HG03045 (cell line): ENCODE measurements at regions not wholly inside any gene's neighbourhood (a gene's known extent, or its start where the extent isn't known, plus 50 kb on each side); places are given as distances from the start of the nearest gene placed in this dataset.

Experiments
- ATAC-seq: cut with Tn5 transposase; IDR thresholded peaks from one replicate; pipeline ENCODE4 v1.9.1; 2021; ENCODE audit warnings: mild to moderate bottlenecking, moderate library complexity; ENCODE audit not compliant: unreplicated experiment

DNA sequence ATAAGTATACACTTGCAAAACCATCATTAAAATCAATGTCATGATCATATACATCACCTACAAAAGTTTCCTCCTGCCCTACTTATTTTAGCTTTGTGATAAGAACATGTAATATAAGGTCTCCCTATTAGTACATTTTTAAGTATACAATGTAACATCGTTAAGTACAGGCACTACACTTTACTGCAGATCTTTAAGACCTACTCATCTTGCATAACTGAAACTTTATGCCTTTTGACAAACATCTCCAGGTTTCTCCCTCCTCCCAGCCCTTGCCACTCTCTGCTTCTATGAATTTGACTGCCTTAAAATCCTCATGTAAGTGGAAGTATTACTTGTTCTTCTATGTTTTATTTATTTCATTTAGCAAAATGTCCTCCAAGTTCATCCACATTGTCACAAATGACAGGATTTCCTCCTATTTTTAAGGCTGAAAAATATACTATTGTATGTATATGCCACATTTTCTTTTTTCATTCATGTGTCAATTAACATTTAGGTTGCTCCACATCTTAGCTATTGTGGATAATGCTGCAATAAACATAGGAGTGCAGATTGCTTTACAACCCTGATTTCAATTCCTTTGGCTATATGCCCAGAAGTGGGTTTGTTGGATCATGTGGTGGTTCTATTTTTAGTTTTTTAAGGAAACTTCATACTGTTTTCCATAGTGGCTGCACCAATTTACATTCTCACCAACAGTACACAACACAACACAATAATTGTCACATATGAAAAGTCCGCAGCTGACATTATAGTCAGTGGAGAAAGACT, 471.1 kb upstream of the ANO3 start:
- ATAC-seq = no peak

DNA sequence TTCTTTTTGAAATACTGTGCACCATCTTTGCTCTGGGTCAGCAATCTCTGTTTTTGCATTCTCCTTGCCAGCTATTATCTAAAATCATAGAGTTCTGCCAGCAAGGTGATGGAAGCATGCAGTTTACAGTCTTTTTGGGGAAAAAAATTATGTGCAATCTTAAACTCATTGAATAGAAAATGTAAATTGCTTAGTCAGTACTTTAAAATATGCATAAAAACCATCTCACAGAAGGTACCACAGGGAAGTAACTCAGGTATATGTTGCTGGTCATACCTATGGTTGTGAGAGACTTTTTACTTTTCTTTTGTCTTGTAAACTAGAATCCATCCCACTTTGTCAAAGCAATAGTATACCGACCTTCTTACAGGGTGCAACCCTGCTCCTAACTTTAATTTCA, 469.8 kb upstream of the ANO3 start:
- no peak for ATAC-seq

DNA sequence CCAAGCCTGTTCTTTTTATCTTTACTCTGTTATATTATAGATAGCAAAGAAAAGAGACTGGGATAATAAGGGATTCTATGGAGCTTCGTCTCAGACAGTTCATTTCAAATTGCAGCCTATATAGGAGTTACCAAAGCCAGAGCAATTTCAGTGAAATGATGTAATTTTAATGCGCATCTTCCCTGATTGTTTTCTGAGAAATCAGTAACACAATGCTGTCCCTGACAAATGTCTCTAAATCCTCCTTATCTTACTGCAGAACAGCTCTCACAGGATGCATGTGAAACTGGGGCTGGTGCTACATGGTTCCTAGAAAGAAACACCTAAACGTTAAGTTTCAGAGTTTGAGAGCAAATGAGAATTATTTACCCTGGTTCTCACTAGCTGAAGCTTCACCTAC, 467.9 kb upstream of the ANO3 start:
- no peak for ATAC-seq

DNA sequence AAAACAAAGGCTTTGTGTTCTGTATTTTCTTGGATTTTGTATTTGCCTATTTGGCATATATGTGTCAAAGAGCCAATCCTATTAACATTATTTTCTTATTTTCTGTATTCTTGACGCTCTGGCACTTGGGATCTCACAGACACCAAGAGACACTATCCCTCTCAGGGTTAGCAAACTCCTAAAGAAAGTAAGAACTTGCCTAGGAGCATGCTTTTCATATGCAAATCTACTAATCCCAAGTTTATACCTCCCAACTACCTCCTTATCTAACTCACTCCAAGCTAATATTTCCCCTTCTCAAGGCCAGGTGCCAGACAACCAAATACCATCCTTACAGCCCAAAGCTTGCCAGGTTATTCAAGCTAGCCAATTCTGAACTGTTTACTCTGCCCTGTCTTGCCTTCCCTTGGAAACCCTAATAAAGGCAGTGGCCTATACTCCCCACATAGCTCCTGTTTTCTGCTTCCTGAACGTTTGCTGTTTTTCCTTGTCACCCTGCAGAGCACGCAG, 455.4 kb upstream of the ANO3 start:
- ATAC-seq = no peak

DNA sequence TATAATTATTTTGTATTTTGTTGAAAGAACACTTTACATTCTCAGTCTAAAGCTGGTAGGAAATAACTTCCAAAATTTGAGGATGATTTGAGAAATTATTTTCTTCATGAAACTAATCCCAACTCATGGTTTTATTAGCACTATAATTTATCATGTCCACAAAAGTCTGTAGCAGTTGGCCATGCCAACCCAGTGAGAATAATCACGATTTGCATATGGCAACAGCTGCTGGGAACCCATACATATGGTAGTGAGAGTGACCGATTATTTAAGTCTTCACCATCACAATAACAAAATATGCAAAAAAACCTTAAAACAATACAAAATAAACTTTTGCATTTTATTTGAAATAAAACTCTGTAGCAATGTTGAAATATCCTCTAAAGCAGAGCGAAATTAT, 445.9 kb upstream of the ANO3 start:
- ATAC-seq = no peak

DNA sequence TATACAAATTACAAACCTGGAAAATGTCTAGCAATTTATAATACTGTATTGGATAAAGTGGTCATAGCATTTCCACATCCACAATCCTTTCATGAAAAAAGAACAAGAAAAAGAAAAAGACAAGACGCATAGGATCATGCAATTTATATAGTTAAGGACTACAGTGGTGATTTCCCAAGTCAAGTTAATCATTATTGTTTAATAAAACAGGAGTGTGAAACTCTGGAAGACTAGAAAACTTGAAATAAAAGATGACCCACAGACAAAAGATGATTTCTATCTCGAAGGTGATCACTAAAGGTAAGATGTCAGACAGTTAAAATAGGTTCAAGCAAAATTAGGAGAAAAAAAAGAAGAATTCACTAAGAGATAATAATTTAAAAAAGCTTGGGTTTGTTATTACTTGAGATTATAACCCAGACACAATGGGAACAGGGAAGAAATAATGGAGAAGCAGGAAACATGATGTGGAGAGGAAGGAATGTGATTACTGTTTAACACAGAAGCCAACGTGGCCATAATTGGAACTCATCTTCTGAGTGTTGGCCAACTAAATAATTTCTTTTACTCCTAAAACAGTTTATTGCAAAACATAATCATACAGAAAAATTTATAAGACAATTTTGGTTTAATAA, 441.2 kb upstream of the ANO3 start:
- no peak for ATAC-seq

DNA sequence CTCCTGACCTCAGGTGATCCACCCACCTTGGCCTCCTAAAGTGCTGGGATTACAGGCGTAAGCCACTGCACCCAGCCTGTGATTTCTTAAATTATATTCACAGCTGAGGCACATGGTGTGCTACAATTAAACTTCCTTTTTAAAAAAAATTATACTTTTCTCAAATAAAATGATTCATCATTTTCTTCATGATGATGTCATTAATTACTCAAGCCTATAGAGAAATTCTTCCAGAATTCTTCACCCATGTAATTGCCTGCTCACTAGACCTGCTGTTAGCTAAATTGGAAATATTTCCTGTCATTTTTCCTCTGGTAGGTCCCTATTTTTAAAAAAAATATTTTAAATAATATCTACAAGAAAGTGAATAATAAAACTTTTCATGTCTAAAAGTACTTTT, 440.0 kb upstream of the ANO3 start:
- ATAC-seq = no peak

DNA sequence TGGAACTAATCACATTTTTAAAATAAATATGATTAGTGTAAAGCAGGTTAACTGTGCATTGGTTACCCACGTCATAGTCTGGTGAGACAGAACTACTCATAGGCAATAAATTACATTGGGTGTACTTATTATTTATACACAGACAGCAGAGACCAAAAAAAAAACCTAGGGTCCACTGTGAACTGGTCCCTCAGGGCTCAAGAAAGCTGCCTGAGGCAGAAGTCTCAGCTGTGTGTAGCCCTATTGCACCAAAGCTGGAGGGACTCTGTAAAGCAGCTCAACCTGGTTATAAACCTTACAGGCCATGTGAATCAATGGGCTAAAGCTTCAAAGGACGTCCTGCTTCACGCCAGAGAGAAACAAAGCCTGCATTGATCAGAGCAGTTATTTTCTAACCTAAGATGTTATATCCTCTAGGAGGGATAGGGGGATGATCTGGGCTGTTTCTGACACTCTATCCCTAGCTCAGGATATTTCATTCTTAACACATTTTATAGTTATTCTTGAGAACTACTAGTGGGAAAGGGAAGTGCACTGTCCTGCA, 432.2 kb upstream of the ANO3 start:
- no peak for ATAC-seq

DNA sequence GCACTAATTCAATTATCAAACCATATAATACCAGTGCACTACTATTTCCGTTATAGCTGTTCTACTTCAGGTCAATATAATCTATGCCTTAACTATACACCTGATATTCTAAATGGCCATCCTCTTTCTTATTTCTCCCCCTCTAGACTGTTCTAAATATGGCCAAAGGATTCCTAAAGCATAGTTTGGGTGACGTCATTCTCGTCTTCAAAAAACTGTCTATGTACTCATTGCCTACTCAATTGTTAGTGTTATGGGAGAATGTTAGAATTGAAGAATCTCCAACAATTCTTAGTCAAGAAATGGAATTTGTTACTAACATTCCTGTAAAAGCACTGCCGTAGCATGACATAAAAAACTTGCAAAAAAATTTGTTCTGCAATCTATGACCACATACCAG, 431.1 kb upstream of the ANO3 start:
- ATAC-seq = no peak

DNA sequence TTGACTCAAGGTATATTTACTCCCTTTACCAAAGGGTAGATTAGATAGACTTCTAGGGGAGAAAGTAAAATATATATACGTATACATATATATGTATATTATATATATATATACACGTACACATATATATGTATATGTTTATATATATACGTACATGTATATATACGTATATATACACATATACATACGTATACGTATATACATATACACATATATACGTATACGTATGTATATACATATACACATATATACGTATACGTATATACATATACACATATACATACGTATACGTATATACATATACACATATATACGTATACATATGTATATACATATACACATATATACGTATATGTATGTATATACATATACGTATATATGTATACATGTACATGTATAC, 430.5 kb upstream of the ANO3 start:
- no peak for ATAC-seq

DNA sequence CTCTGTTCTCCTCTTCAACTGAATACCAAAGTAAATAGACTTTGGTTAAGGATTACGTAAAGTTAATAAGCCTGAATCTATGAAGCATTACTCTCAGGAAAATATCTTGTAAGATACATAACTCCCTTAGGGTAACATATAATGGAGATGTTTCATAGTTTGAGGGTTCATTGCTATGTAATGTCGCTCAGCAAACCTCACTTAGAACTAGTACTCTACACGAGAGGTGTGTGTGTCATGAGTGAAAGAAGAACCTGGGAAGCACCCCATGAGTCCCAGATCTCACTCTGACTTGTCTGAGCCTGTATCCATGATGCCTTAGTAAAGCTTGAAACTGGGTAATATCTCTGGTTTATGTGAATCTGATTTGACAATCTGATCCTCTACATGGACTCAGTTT, 429.5 kb upstream of the ANO3 start:
- no peak for ATAC-seq

DNA sequence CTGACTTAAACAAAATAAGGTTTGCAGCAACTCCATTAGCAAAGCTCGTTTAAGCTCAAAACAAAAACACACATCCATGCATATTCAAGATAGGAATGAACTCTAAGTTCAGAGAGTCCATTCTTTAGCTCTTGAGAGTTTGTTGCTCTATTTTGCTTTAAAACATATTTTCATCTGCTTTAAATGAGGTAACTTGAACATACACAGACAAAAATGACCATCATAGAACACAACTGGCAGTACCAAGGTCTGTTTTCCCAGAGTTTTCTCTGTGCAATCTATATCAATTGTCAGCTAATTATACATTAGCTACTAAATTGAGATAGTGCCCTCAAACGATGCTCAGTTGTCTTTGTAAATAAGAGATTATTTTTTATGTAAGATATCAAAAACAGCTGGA, 423.2 kb upstream of the ANO3 start:
- no peak for ATAC-seq

DNA sequence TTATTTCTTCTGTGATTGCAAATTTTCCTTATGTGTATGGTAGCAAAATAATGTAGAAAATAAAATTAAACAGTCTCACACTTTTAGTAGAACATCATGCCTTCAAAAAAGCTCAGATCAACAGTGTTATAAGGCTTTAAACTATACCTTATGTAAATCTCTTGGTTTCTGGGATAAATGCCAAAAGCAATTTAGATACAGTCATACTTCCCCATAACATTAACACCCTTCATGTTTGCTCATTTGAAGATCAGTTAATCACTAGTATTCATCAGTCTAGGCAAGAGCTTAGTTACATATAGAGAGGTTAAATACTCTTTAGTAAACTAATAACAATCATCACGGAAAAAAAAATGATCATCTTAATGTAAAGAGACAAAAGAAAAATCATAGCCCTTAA, 421.8 kb upstream of the ANO3 start:
- no peak for ATAC-seq

DNA sequence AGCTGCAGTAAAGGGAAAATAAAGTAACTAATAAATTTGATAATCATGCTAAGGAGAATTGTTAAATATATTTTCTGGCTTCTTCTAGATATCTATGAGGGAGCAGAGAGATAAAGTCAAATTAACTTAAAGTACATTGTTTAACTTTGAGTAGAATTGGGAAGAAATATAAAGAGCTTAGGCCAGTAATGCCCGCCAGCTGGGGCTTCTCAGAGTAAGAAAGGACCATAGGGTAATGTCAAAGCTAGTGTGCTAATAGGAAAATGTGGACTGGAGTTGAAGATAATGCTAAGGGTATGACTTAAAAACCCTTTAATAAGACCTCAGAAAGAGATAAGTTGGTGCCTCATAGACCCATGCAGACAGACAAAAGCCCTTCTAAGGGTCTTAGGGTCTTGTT, 411.6 kb upstream of the ANO3 start:
- ATAC-seq = no peak

DNA sequence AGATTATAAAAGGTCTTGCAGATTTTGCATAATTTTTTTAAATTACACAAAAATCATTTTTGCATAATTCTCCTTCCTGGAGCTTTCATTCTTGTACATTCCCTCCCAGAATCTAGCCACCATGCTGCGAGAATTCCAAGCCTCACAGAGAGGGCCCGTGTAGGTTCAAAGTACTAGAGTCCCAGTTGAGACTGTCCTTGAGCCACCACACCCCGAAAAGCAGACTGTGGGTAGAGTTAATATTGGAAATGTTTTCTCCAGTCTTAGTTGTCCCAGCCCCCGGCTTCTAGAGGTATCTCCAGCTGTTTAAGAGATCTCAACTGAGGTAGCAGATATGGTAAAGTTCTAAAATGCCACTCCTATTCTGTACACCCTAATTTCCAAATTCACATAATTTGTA, 407.3 kb upstream of the ANO3 start:
- no peak for ATAC-seq

DNA sequence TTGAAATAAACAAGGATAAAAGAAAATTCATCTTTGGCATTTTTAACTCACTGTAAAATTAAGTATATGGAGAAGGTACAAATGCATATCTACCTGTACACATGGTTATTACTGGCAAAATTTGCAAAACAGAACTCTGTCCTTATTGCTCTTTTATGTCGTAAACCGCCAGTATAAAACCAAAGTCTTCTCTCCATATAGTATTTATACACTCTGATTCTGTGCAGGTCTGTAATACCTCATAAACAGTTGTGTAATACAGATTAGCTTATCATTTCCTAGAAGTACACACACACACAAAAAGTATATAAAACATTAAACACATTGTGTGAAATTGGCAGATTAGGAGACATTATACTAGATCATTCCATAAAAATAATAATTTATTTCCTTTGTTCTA, 406.6 kb upstream of the ANO3 start:
- no peak for ATAC-seq

DNA sequence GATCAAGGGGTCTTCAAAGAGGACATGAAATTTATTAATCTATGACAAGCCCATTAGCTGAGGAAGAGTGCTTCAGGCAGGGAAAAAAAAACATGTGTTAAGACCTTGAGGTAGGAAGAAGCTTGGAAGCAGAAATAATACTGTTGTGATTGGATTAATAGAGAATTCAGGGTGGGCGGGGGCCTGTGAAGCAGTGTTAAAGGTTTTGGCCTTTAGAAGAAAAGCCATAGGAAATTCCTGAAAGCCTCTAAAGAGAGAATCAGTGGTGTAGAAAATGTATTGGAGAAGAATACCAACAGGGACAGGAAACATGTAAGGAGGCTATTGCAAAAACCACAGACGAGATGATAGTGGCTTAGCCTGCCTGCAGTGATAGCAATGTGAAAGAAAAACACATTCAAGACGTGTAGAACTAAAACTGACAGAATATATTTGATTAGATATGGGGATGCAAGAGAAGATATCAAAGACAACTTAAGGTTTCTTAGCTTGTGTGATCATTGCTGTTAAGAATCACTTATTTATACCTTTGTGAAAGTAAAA, 404.4 kb upstream of the ANO3 start:
- no peak for ATAC-seq

DNA sequence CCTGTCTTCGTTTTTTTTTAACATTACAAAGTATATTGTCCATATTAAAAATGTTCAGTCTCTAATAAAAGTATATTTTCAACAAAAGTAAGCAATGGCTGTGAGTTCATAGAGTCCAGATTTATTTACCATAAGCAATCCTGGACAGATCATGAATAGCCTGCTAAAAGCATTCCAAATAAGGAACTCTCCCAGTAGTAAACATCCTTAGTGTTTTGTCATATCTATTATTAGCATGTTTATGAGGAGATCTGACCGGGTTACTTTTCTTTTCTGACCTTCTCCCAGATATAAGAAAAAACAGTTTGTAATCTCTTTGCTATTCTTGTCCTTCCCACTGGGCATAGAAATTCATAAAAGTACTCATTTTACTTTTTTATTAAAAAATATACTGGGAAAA, 403.9 kb upstream of the ANO3 start:
- ATAC-seq = no peak

DNA sequence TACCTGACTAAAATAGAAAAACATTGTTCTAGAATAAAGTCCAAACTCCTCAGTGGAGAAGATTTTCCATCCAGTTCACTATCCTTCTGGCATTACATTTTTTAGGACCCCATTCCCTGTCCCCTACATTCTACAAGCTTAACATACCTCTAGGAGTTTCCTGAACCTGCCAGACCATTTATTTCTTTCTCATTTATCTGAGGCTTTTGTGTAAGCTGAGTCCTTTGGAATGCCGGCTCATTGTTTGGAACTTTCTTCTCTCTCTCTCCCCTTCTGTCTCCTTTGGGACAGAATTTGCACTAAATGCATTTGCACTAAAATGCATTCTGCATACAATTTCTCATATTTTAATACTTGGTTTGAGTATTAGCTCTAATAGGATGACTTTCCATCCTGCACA, 393.0 kb upstream of the ANO3 start:
- ATAC-seq = no peak

DNA sequence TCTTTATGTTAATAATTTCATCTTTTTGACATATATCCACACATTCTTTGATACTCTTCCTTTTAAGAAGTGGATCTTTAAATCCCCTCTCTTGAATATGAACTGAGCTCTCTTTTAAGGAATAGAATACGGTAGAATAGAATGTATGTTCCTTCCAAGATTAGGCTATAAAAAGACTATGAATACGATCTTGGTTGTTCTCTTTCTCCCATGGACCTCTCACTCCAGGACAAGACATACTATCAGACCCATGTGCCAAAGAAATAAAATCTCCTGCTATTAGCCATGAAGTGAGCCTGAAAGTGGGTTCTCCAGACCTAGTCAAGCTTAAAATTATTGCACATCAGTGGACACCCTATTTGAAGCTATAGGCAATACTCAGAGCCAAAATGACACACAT, 392.2 kb upstream of the ANO3 start:
- no peak for ATAC-seq

DNA sequence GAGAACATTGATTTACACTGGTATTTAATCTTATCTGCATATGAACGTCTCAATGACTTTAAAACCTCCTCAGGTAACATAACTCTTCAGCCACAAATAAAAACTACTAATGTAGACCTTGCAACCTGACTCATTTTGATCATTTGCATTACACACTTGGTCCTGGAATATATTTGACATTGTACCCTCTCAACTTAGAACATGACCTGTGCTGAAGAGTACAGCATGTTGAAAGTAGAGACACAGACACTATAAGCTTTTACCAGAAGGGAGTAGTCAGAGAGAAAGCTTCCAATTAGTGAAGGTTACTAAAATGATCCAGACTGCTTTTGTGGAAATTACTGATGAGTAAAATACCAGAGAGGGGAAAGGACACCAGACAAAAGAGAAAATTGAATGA, 390.6 kb upstream of the ANO3 start:
- ATAC-seq = no peak

DNA sequence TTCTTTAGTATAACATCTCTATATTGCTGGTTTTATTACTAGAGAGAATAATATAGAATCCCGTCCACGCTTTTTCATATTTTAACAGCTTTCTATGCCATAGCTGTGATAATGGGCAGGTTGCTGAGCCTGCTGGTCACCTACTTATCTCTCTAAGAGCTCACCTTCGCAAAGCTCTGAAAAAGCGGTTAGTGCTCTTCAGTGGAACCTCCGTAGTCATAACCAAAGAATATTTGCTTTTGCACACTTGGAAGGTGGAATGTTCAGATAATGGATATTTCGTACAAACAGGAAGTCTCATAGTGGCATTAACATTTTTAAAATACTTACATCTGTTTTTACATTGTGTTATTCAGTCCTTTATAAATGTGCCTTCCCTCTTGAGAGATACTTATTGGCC, 388.9 kb upstream of the ANO3 start:
- ATAC-seq = no peak
